HG03039 (cell line): ENCODE measurements at regions not wholly inside any gene's neighbourhood (a gene's known extent, or its start where the extent isn't known, plus 50 kb on each side); places are given as distances from the start of the nearest gene placed in this dataset.
"Not testable (repeated sequence)": the region's sequence is repeated elsewhere in the genome, so short reads cannot be mapped to it uniquely, and the experiment has no call there.

Experiments used
- ATAC-seq: cut with Tn5 transposase; IDR thresholded peaks from one replicate; pipeline ENCODE4 v1.9.1; 2021; ENCODE audit warnings: mild to moderate bottlenecking, moderate library complexity; ENCODE audit not compliant: unreplicated experiment

DNA sequence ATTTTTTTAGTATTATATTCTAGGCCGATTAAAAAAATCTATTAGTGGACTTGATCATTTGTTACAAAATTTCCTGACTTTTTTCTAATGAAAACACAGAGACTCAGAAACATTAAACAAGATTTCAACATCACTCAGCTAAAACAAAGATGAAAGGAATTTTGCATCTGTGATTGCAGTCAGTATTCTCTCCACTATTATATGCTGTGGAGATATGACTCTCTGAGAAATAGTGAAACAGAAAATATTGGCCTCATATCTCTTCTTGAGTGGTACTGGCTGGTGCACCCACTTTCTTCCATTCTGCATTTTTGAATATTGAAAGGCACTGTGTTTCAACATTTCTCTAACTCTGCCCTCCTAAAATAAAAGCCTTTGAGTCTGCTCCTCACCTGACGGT lies 914.2 kb downstream of the TSN start:
- no peak for ATAC-seq

DNA sequence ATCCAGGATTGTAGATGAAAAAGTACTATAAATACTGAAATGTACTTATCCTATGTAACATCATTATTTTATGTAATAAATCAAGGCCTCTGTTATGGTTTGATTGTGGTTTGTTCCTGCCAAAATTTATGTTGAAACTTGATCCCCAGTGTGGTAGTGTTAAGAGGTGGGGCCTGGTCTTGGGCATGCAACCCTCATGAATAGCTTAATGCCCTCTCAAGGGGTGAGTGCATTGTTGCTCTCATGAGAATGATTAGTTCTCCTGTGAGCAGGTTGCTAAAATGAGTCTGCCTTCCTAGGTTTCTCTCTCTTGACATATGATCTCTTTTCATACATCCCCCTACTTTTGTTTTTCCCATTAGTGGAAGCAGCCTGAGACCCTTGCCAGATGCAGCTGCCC lies 915.4 kb downstream of the TSN start:
- ATAC-seq, result no peak

DNA sequence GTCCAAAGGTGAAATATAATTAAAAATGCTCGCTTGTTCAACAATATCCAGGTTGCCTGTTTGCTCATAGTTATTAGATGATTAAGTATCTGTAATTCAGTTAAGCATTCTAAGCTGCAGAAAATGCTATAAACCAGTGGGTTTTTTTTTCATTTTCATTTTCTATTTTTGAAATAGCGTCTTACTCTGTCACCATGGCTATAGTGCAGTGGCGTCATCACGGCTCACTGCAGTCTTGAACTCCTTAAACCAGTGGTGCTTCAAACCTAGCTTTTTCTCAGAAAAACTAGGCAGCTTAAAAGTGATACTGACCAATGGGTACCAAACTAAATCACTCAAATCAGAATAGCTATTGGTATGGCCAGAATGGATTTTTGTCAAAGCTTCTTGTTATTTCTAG lies 925.2 kb downstream of the TSN start:
- no peak for ATAC-seq

DNA sequence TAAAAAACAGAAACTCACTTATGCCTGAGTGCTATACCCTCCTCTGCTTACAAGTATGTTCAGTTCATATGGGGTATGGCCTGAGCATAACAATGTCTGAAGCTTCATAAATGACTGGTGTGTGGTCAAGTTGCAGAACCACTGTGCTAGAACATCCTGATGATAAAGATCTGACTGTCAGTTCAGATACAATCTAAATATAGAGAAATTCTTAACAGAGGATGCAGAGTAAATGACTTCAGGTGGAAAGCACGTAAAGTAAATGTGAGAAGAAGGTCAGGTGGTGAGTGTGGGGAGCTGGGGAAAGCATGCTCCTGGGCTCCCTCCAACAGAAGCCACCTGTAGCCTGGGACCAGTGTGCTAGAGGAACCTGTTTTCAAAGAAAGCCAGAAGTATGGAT lies 926.2 kb downstream of the TSN start:
- no peak for ATAC-seq

DNA sequence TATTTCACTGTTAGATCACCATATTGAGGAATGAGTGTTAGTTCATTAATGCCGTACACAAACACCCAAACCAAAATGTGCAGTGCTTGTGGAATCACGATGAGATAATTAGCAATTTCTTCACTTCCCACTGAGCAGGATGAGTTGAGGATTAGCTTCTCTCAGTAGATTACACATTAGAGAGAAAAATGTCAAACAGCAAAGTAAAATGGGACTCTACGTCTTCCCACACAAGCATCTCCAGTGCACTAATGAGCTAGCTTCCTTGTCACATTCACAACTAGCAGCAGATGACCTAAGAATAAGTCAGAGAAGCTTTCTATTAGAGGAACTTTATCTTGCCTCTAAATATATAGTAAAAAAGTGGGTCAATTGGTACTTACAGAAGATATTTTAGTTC lies 926.9 kb downstream of the TSN start:
- no peak for ATAC-seq

DNA sequence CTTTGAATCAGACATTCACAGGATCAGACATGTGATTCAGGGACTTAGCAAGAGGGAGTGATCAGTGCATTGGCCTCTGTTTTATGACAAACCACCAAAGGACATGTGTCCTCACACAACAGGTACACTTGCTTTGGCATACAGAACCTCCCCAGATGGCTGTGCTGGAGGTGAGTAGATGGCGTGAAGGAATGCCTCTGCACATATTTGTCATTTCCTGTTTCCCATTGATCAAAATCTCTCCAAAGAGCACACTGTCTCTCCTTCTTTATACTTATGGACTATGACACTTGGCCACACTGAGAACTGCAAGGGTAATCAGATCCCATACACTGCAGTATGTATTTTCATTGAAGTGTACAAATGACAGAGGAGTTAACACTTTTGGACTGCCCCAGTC lies 927.6 kb downstream of the TSN start:
- ATAC-seq, result no peak

DNA sequence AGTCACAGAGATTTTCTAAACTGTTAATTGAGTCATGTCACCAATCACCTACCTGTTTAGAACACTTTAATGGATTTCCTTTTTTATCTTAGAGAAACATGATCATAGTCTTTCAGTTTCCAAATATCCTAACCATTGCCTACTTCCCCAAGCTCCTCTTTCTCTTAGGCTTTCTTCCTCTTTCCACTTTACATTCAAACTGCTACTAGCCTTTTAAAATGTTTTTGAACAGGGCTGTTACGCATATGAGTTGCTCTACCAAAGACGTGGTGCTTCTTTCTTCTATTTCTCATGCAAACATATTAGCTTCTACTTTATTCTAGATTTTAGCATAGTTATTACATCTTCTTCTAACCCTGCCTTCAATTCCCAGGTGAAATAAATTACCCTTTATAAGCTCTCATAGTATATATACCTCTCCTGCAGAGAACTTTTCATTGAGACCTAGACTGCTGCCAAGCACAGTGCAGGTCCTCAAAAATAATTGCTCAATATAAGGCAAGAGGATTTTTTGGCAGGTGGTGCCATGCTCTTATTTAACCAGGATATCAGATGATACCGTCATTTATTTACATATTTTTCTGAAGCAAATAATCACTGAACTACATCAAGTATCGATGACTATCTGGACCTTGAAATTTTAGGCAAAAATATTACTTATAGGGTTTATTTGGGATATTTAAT lies 937.1 kb downstream of the TSN start:
- no peak for ATAC-seq

DNA sequence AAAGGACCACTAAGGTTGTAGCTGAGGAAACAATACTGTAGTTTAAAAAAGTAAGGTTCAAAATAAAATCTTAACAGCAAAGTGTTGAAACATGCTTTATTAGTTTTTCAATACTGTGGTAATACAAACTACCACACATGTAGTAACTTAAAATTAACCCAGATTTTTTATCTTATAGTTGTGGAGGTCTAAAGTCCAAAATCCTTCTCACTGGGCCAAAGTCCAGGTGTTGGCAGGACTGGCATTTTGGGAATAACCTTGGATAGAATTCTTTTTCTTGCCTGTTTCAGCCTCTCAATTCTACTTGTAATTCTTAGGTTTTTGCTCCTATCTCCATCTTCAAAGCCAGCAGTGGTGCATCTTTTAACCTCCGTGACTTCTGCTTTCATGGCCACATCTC lies 942.0 kb downstream of the TSN start:
- ATAC-seq, result no peak

DNA sequence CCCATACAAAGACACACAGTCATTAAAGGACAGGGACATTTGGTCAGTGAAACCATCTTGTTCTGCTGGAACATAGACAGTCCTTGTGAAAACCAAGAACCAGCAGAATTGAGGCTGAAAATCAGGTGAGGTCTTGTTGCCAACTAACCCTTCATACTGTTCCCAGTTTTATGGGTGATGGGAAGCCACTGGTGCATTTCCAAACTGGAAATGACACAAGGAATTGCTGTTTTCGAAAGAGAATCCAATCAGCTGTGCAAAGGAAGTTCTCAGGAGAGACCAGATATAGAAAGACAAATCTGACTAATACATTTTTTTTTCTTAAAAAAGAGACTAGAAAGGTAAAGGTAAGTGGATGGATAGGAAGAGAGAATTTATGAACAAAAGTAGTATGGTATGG lies 948.2 kb downstream of the TSN start:
- ATAC-seq, result no peak

DNA sequence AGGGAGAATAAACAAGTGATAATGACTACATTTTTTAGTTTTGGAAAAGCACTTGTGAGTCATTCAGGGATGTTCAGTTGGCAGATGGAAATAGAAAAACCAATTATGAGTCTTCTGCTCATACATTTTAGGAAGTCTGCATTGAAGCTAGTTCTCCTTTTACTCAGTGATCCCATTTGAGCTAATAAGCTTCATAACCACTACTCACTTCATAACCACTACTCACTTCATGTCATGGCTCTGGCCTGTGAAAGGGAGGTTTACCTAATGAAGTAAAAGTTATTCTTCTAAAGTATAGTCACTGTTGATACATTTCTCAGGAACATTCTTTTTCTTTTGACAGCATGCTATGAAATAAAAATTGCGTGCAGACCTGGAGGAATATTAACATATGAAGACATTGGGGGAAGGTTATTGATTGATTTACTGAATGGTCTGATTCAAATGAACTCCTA lies 948.7 kb downstream of the TSN start:
- peak; percentile 75 for ATAC-seq

DNA sequence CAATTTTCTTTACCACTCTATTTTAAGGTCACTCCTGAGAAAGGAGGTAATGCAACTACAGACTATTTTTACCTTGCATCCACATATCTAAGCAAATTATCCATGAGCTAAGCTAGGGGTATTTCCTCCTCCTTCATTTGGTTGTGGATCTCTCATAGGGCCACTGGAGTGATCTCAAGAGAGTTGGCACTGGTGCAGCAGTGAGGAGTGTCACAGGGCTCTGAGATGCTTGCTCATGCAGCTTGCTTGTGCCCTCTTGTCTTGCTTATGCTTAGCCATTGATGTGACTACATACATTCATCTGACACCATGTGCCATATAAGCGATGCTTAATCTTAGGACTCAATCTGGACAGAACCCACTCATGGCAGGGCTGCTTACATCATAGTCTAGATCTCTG lies 950.3 kb downstream of the TSN start:
- no peak for ATAC-seq

DNA sequence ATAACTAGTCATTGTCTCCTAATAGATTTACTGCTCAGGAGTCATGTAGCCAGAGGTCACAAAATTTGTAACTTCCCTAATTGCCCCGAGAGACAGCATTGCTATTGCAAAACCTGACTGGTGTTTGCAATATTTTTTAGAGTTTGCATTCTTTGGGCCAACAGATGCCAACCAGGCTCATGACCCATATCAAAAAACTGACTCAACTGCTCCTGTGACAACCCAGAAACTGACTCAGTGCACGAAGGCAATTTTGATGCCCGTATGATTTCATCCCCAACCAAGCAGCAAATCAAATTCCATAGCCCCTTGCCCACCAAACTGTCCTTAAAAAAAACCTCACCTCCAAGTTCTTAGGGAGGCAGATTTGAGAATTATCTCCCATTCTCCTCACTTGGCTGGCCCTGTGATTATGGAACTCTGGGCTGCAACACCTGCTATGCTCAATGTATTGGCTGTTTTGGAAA lies 951.3 kb downstream of the TSN start:
- no peak for ATAC-seq

DNA sequence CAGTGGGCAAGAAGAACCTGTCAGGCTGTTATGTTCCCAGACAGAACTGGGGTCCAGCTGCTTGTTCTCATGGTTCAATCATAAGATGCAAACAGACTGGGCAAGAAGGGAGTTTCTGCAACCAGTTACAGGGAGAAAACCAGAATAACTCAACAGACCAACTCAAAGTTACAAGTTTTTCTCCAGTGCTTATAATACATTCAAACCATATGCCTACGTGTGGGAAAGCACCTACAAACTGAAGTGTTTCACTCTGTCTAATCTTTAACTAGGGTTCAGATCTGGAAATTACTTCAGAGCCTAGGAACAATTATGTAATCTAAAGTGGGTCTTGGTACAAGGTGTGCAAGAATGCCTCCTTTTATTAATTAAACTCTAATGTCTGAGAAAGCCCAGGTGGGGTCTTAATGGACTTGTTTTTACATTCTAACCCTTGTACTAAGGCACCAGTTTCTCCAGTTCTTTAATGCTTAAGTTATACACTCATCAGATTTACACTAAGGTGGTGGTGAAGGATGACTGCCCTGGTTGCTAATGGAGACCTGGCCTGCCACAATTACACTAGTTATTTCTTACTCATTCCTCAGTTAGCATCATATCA lies 951.9 kb downstream of the TSN start:
- ATAC-seq, result peak; percentile 41

DNA sequence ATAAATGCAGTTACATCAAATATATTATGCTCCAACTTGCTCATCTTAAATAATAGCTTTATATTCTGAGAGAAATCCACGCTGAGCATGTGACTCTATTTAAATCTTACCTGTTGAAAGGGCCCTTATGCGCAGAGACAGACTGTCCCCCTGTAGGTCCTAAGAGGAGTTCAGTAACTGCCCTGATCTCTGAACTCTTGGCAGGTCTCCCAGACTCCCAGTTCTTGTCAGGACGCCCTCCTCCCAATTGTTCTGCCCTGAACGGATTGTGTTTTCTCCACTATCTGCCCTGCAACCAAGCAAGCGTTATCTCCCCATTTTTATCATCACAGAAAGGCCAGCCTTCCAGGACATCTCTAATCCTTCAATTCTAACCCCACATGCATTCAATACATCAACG lies 954.6 kb downstream of the TSN start:
- ATAC-seq, result no peak

DNA sequence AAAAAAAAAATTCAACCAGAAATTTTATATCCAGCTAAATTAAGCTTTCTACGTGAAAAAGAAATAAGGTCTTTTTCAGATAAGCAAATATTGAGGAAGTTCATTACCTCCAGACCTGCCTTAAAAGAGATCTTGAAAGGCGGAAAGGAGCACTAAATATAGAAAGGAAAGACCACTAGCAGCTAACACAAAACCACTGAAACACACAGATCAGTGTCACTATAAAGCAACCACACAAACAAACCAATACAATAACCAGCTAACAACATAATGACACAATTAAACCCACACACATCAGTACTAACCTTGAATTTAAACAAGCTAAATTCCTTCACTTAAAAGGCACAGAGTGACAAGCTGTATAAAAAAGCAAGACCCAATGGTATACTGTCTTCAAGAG lies 958.3 kb downstream of the TSN start:
- ATAC-seq, result no peak

DNA sequence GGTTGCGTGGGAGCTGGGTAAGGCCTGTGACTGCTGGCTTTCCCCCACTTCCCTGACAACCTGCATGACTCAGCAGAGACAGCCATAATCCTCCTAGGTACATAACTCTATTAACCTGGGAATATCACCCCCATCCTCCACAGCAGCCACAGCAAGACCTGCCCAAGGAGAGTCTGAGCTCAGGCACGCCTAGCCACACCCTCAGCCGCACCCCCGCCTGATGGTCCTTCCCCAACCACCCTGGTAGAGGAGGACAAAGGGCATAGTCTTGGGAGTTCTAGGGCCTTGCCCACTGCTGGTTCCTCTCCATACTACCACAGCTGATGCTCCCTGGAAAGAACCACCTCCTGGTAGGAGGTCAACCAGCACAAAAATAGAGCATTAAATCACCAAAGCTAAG lies 965.4 kb downstream of the TSN start:
- ATAC-seq, result not testable (repeated sequence)

DNA sequence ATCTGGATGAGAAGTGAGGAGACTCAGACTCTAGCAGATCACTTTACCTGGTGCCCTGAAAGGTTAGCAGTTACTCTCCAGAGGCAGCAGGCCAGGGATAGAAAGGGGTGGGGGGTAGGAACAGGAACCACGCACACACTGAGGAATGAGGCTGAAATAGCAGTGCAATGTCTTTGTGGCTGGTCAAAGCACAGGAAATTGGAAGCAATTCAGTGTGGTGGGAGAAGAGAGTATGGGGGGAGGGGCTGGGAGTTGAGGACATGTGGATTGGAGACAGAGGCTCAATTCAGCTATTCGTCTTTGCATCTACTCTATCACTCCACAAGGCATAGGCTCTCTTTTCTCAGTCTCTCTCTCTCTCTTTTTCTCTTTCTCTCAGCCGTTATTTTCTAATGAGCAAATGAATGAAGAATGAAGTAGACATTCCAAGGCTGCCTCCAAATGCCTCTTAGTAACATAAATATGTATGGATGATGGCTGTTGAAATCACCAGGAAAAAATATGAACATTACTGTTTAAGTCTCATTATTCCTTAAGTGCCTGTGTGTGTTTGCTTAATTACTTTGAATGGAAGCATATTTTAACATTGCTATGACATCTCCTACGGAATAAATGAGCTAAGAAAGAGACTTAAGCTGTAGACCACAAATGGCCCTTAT lies 979.4 kb downstream of the TSN start:
- ATAC-seq, result no peak

DNA sequence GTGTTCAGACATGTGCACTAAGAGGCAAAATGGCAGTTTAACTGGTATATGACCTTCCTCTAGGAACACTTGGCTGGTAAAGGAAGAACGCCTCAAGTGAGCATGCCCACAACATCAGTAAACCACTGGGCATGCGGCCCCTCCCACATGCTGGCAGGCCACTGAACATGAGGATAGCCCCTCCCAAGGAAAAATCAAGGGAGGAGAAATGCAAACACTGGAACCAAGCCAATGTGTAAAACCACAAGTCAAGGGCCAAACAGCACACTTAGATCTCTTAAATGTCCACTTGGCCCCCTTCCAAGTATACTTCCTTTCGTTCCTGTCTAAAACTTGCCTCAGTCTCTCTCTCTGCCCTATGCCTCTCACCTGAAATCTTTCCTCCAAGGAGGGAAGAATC lies 980.8 kb downstream of the TSN start:
- ATAC-seq, result no peak

DNA sequence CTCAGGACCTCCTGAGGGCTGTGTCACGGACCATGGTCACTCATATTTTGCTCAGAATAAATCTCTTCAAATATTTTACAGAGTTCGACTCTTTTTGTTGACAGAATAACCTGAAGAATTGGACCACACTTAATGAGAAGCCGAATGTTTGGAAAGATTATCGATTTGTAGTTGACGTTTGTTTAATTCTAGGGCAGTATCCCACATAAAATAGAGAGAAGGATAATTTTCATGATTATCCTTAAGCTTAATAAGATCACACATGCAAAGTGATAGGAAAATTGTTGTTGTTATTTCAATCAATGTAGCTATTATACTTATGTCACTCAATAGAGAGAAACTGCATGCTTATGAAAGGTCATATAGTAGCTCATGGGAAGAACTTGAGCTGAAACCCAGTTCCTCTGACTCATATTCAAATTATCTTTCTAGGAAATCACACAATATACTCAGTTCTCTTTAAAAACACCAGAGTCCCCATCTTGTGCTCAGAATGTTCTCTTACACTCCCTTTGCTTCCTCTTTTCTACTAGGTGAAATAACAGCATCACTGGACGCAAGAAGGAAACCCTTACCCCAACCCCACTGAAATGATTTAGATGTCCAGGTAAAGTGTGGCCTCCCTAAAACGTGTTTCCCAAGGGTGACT lies 982.1 kb downstream of the TSN start:
- peak; percentile 72 for ATAC-seq

DNA sequence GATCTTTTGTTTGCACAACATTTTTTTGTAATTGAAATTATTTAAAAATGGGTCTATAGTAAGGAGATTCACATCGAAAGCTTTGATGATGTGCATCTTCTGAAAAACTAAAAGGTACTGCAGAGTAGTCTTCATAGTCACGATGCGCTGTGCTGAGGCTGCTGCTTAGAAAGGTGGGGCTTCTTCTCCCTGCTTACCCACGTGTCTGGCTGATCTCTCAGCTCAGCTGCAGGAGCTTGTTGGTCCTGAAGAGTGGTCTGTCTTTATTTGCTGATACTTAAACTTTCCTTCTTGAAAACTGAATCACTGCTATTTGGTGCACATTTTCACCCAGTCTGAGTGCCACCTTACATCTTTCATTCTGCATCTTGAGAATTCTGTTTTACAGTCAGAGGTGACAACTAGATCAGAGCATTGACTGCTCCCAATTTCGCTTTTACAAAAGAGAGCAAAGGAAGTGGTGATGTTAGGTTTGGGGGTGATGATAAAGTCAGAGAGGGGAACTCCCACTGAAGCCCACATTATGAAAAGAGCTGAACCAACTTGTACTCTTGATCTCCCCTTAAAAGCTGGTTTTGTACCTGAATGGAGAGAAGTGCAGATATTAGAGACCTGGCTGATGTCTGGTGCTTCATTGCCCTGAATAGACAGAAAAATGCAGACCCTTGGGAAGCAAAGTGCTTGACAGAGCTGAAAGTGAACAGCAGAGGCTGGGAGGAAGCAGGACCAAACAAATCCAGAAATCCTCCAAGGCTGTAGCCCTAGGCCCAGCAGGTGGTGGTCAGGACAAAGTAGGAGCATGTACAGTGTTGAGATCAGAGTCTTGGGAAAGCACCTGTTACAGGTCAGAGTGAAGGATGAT lies 984.5 kb downstream of the TSN start:
- ATAC-seq, result no peak

DNA sequence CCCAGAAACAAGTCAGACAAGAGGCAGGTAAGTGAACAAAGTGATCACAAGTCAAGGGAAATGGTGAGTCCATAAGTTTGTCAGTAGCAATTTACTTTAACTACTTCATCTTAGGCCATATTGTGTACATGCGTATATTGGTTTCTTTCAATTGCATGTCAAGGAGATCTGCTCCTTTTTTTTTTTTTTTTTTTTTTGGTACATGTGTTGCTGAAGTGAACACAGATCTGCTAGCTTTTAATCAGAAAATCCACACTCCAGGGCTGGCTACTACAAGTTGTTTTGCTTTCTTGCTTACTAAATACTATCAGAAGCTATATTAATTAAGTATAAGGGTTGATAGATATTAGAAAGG lies 985.1 kb downstream of the TSN start:
- no peak for ATAC-seq
